SJSA1 (cell line): ENCODE measurements at regions not wholly inside any gene's neighbourhood (a gene's known extent, or its start where the extent isn't known, plus 50 kb on each side); places are given as distances from the start of the nearest gene placed in this dataset.

Experiments
- DNase-seq, 2 experiments: peaks; one replicate each; pipeline ENCODE4 v3.0.0-alpha.2; 2015 to 2020; ENCODE audit warnings: low spot score in 2 of 2, low read depth in 1 of 2
- H3K27ac ChIP-seq: fragments of 250-450 bp; sonication (Bioruptor Pico); 2 replicates; pipeline ENCODE4 v1.5.1; 2020; ENCODE audit warnings: mild to moderate bottlenecking, moderate library complexity
- H3K27me3 ChIP-seq: fragments of 250-450 bp; sonication (Bioruptor Pico); replicated peaks from 2 replicates; pipeline ENCODE4 v1.5.1; 2020; ENCODE audit warnings: mild to moderate bottlenecking, moderate library complexity
- H3K36me3 ChIP-seq: fragments of 250-450 bp; sonication (Bioruptor Pico); 2 replicates; pipeline ENCODE4 v1.5.1; 2020; ENCODE audit warnings: mild to moderate bottlenecking
- H3K4me1 ChIP-seq: fragments of 250-450 bp; sonication (Bioruptor Pico); replicated peaks from 2 replicates; pipeline ENCODE4 v1.6.1; 2021; ENCODE audit warnings: mild to moderate bottlenecking
- H3K4me3 ChIP-seq: fragments of 250-450 bp; sonication (Bioruptor Pico); 2 replicates; pipeline ENCODE4 v1.5.1; 2020; ENCODE audit warnings: mild to moderate bottlenecking
- H3K9me3 ChIP-seq: fragments of 250-450 bp; sonication (Bioruptor Pico); replicated peaks from 2 replicates; pipeline ENCODE4 v1.5.1; 2020; ENCODE audit warnings: mild to moderate bottlenecking

DNA sequence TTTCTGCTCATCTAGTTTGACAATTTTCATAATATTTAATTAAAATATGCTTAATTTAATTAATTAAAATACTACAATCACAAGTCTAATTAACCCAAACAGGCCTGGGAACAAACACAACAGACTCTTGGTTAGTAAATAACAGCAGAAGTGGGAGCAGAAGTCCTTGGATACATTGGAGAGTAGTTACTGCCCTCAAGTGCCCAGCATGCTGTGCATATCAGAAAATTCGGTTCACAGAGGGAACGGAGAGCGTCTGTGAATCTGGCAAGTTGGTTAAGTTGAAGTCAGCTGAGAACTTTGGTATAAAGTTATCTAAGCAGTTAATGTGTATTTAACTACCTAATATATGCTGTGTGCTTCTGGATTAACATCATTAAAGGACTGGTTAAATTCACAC, 87.0 kb upstream of the ATG10 start:
- Histone ChIP-seq H3K36me3 (no peaks in the 10 kb centered on the region), H3K27me3 (no peaks in the 10 kb centered on the region), H3K4me1 (no peaks in the 10 kb centered on the region), H3K27ac (no peak overlapping the region), H3K9me3 (no peaks in the 10 kb centered on the region), H3K4me3 (no peak overlapping the region)
- no peak for DNase-seq

DNA sequence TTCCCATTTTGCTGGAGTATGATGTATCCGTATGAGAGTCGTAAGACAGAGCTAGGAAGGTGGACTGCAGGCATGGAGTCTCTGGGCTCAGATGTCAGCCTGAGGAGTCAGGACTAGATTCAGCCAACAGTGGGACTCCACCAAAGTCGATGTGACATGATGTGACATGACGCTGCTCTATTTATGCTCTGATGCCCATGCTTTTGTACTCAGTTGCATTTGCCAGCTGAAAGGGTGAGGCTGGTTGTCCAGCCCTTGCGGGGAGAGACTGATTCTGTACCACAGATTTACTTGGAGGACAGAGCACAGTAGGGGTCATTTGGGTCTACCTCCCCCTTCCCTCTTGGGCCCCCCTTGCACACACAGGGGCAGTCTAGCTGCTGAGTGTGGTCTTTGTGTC, 88.5 kb upstream of the ATG10 start:
- no peaks in the 10 kb centered on the region for H3K4me1 ChIP-seq
- no peaks in the 10 kb centered on the region for H3K36me3 ChIP-seq
- H3K27ac ChIP-seq: no peak overlapping the region
- no peaks in the 10 kb centered on the region for H3K9me3 ChIP-seq
- no peak for DNase-seq
- H3K27me3 ChIP-seq: no peaks in the 10 kb centered on the region
- no peak overlapping the region for H3K4me3 ChIP-seq

DNA sequence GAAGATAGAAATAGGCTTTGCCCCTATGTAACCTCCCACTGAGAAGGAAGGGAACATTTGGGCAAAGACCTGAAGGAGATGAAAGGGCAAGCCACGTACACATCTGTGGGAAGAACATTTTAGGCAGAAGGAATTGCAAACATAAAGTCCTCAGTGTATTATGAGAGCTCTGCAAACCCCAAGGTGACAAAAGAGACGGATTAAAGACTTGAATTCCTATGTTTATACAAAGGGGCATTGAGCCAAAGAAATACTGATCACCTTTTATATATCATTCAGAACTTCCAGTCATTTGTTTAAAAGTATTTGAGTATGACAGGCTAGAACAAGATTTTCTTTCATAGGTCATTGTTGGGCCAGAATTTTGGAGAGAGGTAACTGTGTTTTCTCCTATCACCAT, 90.2 kb upstream of the ATG10 start:
- no peaks in the 10 kb centered on the region; the same call in 1 of the 2 replicates for H3K27me3 ChIP-seq
- no peaks in the 10 kb centered on the region for H3K9me3 ChIP-seq
- H3K36me3 ChIP-seq: no peaks in the 10 kb centered on the region
- no peak overlapping the region for H3K27ac ChIP-seq
- no peak overlapping the region for H3K4me3 ChIP-seq
- no peaks in the 10 kb centered on the region for H3K4me1 ChIP-seq
- no peak for DNase-seq

DNA sequence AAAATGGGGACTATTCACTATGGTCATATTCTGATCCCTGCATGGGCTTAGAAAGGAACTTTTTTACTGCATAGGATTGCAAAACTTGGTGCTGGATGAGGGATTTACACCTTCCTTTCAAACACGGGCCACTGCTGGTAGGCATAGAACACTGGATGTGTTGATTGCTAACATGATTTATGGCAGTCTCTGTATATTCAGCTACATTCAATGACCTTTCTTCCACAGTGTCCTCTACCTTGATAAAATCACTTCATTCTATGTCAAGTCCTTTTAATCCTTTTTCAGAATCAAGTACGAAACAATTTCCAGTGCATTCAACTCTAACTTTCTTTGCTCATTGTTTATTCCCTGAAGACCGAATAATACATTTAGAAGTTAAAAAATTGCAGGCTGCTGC, 91.9 kb upstream of the ATG10 start:
- Histone ChIP-seq H3K9me3 (no peaks in the 10 kb centered on the region), H3K27ac (no peak overlapping the region), H3K27me3 (no peaks in the 10 kb centered on the region; the same call in 1 of the 2 replicates), H3K4me1 (no peaks in the 10 kb centered on the region), H3K36me3 (no peaks in the 10 kb centered on the region), H3K4me3 (no peak overlapping the region)
- no peak for DNase-seq

DNA sequence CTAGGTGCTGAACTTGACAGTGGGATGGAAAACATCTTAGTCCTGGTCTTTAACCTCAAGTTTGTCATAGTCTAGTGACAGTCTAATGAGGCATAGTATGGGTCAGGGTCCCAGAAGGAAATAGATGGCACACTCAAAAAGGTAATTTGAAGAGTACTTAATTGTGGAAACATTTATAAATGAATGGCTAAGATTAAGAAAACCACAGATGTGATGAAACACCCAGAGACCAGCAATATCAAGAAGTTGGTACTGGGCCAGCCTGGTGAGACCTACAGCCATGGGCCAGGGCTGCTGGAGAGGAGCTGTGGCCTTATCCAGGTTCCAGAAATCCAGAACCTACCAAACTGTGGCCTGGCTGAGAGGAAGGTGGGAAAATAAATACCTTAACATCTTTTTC, 93.5 kb upstream of the ATG10 start:
- no peak overlapping the region for H3K27ac ChIP-seq
- no peaks in the 10 kb centered on the region for H3K9me3 ChIP-seq
- H3K36me3 ChIP-seq: no peaks in the 10 kb centered on the region
- H3K27me3 ChIP-seq: no peaks in the 10 kb centered on the region; the same call in 1 of the 2 replicates
- no peaks in the 10 kb centered on the region for H3K4me1 ChIP-seq
- no peak overlapping the region for H3K4me3 ChIP-seq
- DNase-seq: no peak

DNA sequence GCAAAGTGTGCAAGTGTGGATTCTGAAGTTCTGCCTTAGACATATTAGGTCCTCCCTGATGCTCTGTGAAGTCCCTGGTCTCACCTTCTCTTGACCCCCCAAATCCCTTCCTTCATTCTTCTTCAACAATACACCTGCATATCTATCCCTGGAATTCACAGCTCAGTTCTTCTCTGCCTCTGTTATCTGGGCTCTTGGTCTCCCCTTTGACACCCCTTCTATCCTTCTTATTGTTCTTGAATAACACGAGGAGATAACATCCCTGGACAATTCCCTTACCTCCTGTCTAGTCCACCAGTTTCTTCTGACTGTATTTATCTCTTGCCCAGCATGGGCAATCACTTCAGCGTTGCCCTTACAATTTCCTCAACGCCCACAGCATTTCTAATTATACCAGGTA, 104.8 kb upstream of the ATG10 start:
- Histone ChIP-seq H3K9me3 (no peaks in the 10 kb centered on the region), H3K27ac (no peak overlapping the region), H3K27me3 (no peaks in the 10 kb centered on the region; the same call in none of the 2 replicates), H3K36me3 (no peaks in the 10 kb centered on the region), H3K4me1 (no peaks in the 10 kb centered on the region), H3K4me3 (no peak overlapping the region)
- DNase-seq: no peak

DNA sequence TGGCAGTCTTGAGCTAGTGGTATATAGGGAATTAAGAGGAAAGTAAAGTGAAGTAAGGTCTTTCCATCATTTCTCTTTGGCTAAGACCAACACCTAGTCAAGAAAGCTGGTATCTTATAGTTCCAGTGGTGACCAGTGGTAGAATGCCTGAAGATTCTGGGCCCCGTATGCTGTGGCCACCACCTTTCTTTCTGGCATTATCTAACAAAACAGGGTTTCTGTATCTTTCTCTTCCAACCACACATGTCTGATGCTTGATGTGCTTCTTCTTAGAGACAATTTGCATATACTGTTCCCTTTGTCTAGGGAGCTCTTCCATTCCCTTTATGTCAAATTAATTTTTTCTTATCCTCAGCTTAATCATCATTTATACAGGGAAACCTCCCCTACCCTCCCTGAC, 109.9 kb upstream of the SSBP2 start:
- DNase-seq: no peak
- H3K4me1 ChIP-seq: no peaks in the 10 kb centered on the region
- no peak overlapping the region for H3K27ac ChIP-seq
- H3K9me3 ChIP-seq: no peaks in the 10 kb centered on the region
- H3K36me3 ChIP-seq: no peaks in the 10 kb centered on the region
- H3K4me3 ChIP-seq: no peak overlapping the region
- H3K27me3 ChIP-seq: no peaks in the 10 kb centered on the region; the same call in 1 of the 2 replicates

DNA sequence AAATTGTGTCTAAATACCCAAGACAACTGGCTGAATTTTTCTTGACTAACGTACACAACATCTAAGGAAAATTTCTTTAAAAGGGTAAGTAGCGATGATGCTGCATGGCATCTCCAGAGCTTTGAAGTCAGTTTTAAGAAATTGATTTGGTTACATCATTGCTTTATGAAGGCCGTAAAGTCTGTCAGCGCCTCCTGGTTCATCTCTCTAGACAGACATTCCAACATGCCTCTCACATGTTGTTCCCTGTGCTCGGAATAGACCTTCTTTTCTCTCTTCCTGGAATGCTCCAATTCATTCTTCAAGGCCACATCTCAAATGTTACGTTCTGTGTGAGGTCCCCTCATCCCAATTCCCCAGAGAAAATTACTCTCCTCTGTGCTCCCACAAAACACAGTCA, 108.7 kb upstream of the SSBP2 start:
- Histone ChIP-seq H3K27me3 (no peaks in the 10 kb centered on the region), H3K9me3 (no peaks in the 10 kb centered on the region), H3K27ac (no peak overlapping the region), H3K4me1 (no peaks in the 10 kb centered on the region), H3K4me3 (no peak overlapping the region), H3K36me3 (no peaks in the 10 kb centered on the region)
- DNase-seq: no peak

DNA sequence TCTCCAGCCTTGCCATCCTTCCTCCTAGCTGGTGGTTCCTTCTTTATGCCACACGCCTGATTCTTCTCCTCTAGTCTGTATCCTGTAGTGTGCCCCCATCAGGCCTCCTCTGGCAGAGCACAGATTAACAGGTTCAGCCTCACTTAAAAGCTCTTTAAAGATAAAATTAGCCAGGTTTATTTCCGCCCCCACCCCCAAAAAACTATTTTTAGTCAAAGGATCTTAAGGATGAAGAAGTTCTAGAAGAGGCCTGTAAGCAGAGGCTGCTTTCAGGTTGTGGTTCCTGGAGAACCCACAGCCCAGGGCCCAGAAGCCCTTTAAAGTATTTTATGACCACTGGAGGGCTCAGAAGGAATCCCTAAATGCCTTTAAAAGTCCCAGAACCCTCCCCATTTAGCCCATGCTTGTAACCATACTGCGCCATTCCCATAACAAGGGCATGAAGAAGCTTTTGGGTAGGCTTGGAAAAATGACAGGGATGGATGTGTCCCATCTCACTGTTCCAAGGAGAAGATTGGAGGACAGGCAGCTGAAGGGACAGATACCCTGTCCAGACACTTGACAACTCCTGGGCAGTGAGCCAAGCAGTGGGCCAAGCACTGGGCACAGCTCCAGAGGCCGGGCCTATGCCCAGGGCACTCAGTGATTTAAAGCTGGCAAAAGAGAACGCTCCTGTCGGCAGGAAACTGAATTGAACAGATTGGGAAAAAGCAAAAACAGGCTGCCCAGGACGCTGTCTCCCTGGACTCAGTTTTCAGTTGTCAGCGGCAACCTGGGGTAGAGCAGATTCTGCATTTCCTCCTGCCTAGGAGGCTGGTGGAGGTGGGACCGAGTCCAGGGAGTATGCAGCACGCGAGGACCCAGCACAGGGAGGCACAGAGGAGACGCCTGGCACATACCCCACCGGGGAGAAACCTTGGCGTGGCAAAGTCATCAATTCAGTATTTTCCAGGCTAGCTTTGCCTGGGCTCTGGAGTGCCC, 106.3 kb upstream of the SSBP2 start:
- H3K36me3 ChIP-seq: no peaks in the 10 kb centered on the region
- no peaks in the 10 kb centered on the region for H3K27me3 ChIP-seq
- H3K9me3 ChIP-seq: no peaks in the 10 kb centered on the region
- no peak for DNase-seq
- H3K4me1 ChIP-seq: peaks cover 4% of the 10 kb centered on the region; the same call in 1 of the 2 replicates
- H3K27ac ChIP-seq: no peak overlapping the region
- H3K4me3 ChIP-seq: no peak overlapping the region

DNA sequence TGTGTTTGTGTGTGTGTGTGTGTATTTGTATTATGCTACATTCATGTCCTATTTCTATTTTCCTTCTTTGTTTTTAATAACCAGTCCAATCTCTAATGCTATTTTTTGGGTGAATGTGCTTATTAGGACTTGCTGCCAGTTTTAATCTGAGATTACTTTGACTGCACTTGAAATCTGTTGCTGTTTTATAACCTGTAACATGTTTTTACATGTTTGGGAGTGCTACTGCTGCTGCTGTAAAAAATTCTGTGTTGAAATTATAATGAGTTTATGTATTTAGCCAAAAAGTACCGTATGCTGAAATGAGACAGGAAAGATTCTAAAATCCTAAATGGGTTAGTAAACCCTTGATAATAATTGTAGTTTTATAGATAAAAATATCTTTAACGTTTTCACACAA, 104.7 kb upstream of the SSBP2 start:
- Histone ChIP-seq H3K4me1 (peaks cover 16% of the 10 kb centered on the region), H3K27ac (no peak overlapping the region), H3K27me3 (no peaks in the 10 kb centered on the region), H3K36me3 (no peaks in the 10 kb centered on the region), H3K4me3 (no peak overlapping the region), H3K9me3 (no peaks in the 10 kb centered on the region)
- DNase-seq: no peak

DNA sequence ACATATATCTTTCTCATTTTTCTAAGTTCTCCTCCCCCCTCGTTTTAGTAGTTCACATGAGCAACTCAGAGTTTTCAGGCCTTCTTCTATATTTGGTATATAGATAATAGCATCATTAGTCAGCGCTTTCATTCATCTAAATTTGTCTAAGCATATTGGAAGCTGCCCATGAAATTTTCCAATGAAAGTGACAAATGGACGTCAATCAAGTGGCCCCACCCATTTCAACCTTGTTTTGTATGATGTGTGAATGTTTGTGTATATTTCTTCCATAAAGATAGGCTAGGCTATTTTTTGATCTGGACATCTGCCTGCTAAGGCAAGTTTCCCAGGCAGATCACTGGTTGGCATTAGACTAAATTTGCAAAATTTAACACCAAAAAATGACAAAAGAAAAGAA, 104.0 kb upstream of the SSBP2 start:
- H3K9me3 ChIP-seq: no peaks in the 10 kb centered on the region
- no peak overlapping the region for H3K27ac ChIP-seq
- H3K27me3 ChIP-seq: no peaks in the 10 kb centered on the region
- no peaks in the 10 kb centered on the region for H3K36me3 ChIP-seq
- peaks cover 19% of the 10 kb centered on the region for H3K4me1 ChIP-seq
- DNase-seq: no peak
- no peak overlapping the region for H3K4me3 ChIP-seq

DNA sequence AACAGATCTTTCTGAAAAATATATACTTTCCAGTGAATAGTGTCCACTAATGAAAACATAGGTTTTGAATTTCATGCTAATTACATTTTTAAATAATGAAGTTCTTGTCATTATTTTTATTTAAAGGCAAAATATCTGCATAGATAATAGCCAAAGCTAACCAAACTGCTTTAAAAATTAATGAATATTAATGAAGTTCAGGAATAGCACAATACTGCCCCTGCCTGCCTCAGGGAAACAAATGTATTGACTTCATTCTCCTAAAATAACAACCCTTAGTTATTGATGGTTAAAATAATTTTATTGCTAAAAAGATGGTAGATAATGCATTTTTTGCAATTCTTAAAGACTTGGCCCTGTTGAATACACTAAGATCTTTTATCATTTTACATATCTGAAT, 103.6 kb upstream of the SSBP2 start:
- Histone ChIP-seq H3K4me3 (no peak overlapping the region), H3K27me3 (no peaks in the 10 kb centered on the region), H3K9me3 (no peaks in the 10 kb centered on the region), H3K27ac (no peak overlapping the region), H3K36me3 (no peaks in the 10 kb centered on the region), H3K4me1 (peaks cover 19% of the 10 kb centered on the region)
- no peak for DNase-seq

DNA sequence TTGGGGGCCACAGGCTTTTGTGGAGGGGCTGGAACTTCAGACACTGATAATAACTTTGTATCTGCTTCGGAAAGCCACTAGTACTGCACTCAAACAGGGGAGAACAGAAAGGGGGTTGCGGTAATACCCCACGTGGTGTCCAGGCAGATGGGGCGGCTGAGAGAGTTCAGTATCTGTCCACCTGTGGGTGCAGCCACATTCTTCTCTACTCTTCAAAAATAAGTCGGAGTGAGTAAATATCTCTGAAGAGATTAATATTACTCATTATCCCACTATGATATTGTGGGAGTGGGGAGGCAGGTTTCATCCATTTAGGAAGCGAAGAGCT, 102.1 kb upstream of the SSBP2 start:
- Histone ChIP-seq H3K27me3 (no peaks in the 10 kb centered on the region), H3K4me1 (peaks cover 22% of the 10 kb centered on the region), H3K27ac (no peak overlapping the region), H3K9me3 (no peaks in the 10 kb centered on the region), H3K36me3 (no peaks in the 10 kb centered on the region), H3K4me3 (no peak overlapping the region)
- DNase-seq: no peak

DNA sequence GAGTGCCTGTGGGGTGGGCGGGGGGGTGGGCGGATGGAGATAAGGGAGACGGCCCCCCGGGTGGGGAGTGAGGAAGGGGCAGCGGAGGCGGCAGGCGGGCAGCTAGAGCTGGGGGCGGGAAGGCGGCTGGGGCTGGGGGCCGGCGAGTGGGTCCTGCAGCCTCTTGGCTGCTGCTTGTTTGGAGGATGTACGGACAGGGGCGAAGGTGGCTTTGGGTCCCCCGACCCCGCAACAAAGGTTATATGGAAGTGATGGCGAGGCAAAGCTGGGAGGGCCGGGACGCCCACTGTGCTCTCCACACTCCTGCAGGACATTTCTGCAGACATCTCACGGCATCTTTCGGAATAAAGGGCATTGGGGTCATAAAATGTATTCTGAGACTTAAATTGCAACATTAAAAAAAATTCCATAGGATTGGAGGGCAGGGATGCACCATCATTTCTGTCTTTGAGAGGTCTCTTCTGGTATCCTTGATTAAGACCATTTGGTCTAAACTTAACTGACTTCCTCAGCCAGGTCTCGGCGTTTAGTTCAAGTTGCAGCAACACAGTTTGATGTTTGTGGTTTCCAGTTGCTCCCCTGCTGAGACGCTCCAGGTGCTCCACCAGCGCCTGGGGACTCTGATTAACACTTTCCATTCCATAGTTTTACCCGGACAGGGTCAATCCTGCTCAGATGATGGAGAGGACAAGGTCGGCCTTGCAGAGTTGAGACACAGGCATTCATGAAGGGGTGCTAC, 101.6 kb upstream of the SSBP2 start:
- Histone ChIP-seq H3K4me3 (no peak overlapping the region), H3K36me3 (no peaks in the 10 kb centered on the region), H3K27me3 (no peaks in the 10 kb centered on the region), H3K9me3 (no peaks in the 10 kb centered on the region), H3K4me1 (peaks cover 22% of the 10 kb centered on the region), H3K27ac (no peak overlapping the region)
- no peak for DNase-seq
